ENCODE measurements at regions not wholly inside any gene's neighbourhood (a gene's known extent, or its start where the extent isn't known, plus 50 kb on each side); places are given as distances from the start of the nearest gene placed in this dataset.

GRCh38 chr16:80189476-80190175 is 351.2 kb upstream of the DYNLRB2 start:
- TF ChIP-seq, protein P1, sequence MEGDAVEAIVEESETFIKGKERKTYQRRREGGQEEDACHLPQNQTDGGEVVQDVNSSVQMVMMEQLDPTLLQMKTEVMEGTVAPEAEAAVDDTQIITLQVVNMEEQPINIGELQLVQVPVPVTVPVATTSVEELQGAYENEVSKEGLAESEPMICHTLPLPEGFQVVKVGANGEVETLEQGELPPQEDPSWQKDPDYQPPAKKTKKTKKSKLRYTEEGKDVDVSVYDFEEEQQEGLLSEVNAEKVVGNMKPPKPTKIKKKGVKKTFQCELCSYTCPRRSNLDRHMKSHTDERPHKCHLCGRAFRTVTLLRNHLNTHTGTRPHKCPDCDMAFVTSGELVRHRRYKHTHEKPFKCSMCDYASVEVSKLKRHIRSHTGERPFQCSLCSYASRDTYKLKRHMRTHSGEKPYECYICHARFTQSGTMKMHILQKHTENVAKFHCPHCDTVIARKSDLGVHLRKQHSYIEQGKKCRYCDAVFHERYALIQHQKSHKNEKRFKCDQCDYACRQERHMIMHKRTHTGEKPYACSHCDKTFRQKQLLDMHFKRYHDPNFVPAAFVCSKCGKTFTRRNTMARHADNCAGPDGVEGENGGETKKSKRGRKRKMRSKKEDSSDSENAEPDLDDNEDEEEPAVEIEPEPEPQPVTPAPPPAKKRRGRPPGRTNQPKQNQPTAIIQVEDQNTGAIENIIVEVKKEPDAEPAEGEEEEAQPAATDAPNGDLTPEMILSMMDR (IDR thresholded peaks at IDR 0.05): no peak
- TF ChIP-seq POLR2A (IDR thresholded peaks at IDR 0.05): no peak

All from Peyer's patch (tissue), 4 donors.